SKM-1 treated with dmso at 0.1 percent for 144 hours (cell line): ENCODE measurements at regions not wholly inside any gene's neighbourhood (a gene's known extent, or its start where the extent isn't known, plus 50 kb on each side); places are given as distances from the start of the nearest gene placed in this dataset.
"Not testable (repeated sequence)": the region's sequence is repeated elsewhere in the genome, so short reads cannot be mapped to it uniquely, and the experiment has no call there.

Experiments used
- DNase-seq: peaks from one replicate; lab custom pipeline; 2025; ENCODE audit not compliant: unreplicated experiment; lab: John Stamatoyannopoulos, UW

GRCh38 chrX:7542587-7543380 lies 300.2 kb upstream of the VCX start:
- no peak for DNase-seq

- DNase-seq = no peak
These were observed 320.1 kb upstream of the VCX start for GRCh38 chrX:7522860-7523259.

DNA sequence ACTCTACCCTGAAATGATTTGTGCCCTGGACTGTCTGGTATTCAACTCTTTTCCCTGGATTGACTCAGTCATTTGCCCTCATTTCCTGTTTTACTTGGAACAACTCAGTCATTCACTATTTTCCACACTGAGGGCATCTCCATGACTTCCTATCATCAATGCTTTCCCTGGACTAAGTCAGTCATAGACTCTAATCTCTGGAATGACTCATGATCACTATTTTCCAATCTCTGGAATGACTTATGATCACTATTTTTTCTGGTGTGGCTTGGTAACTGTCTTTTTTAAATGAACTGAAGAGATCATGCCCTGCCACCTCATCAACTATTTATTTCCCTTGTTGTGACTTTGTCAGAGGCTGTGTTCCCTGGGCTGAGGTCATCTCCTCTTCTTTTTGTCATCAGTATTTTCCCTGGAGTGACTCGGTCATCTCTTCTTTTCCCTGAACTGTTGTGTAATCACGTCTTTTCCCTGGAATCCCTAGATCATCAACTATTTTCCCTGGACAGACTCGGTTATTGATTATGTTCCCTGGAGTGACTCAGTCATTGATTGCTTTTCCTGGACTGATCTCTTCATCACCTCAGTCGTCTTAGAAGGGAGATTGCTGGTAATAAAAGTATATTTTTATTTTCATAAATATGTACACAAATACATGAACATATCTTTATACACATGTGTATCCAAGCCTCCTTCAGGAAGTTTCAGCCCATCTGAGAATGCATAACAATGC lies 327.1 kb upstream of the VCX start:
- DNase-seq = no peak

DNA sequence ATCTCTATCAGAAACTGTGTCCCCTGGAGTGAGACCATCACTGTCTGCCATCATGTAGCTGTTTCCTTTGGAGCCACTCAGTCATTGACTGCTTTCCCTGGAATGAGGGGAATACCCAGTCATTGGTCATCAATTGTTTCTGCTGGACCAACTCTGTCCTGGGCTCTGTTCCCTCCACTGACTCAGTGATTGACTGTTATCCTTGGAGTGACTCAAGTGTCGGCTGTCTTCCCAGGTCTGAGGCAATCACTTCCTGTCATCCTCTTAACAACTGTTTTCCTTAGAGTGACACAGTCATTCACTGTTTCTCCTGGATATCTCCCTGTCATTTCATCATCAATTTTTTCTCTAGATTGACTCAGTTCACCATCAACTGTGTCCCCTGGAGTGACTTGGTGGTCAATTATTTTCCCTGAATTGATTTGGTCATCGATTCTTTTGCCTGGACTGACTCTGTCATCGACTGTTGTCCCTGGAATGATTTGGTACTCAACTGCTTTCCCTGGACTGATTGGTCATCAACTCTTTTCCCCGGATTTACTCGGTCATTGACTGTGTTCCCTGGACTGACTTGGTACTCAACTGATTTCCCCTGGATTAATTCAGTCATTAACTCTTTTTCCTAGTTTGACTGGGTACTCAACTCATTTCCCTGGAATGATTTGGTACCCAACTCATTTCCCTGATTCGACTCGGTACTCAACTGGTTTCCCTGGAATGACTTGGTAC lies 327.9 kb upstream of the VCX start:
- DNase-seq = no peak

DNA sequence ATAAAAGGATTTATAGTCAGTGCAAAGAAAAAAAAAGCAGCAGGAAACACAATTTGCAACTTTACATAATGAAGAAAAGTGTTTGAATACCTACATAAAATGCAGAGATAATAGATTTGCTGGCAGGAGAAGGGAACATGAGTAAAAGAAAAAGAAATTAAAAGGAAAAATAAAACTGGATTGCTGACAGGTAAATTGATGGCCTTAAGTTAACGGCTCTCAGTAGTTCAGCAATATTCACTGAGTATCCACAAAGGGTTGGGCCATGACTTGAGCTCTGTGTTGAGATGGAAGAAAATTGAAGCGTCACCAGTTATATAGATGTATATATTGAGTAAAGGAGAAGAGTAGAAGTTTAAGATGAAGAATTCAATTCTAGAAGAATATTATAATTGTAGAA lies 330.1 kb upstream of the VCX start:
- no peak for DNase-seq

DNA sequence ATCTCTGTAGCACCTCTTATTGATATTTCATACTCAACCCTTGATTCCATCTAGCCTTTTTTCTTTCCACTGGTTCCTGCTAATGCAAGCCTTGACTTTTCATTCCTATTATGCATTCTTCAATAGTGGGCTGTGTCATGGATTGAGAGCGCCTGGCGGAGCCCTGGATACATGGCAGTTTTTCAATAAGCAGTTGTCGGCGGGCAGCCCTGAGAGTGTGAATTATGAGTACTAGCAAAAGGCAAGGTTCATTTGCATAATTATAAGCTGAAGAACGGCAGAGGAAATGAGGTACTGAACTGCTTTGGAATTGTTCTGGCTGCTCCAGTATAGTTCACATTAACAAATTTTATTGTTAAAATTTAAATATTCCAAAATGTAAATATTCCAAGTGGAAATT lies 339.7 kb upstream of the VCX start:
- no peak for DNase-seq

- no peak for DNase-seq
These were observed 342.6 kb upstream of the VCX start for GRCh38 chrX:7500386-7500785.

DNA sequence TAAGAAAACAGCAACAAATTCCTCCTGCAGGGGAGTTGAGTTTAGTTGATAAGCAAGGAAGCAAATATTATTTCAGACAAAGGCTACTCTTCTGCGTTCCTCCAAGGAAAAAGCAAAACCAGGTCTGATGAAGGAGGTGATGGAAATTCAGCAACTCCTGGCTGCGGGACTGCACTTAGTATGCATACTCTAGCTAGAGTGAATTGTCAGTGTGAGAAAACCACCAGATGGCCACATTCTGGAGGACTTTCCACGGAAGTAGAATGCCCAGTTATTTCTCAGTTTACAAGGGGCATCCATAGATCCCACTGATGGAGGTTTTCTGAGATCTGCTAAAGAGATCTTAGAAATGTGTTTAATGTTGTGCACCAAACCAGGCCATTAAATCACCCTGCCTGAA lies 338.6 kb upstream of the PUDP start:
- DNase-seq = no peak

GRCh38 chrX:7485061-7485460 lies 337.1 kb upstream of the PUDP start:
- no peak for DNase-seq

DNA sequence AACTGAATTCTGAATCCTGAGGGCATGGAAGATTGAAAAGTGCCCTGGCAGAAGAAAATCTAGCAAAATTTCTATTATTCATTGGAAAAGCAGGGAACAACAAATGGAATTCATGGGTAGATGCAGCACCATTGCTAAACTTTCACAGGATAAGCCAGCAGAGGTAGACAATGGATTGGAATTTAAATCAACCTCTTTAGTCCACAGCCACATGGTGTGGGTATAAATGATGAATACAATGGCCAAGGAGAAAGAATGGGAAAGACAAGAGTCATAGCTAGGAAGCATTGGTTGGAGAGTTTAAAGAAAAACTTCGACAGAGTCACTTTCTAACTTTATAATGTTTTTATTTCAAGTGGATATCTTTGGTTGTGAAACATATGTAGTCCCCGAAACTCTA lies 332.8 kb upstream of the PUDP start:
- no peak for DNase-seq

- DNase-seq = no peak
These were observed 314.2 kb upstream of the PUDP start for GRCh38 chrX:7462110-7462509.

DNA sequence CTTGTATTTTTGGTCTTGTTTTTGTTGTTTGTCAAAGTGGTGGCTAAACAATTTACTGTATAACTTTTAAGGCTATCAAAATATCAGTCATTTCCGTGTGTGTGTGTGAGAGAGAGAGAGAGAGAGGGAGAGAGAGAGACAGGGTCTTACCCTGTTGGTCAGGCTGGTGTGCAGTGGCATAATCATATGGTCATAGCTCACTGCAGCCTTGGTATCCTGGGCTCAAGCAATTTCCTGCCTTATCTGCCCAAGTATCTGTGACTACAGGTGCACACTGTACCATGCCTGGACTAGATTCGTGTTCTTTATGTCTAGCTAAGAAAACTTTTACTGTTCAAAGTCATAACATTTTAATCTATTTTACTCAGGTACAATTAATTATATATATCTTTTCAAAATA lies 313.1 kb upstream of the PUDP start:
- not testable (repeated sequence) for DNase-seq

- peak; percentile 8 for DNase-seq
These were observed 300.0 kb upstream of the PUDP start for GRCh38 chrX:7447801-7448499.

DNA sequence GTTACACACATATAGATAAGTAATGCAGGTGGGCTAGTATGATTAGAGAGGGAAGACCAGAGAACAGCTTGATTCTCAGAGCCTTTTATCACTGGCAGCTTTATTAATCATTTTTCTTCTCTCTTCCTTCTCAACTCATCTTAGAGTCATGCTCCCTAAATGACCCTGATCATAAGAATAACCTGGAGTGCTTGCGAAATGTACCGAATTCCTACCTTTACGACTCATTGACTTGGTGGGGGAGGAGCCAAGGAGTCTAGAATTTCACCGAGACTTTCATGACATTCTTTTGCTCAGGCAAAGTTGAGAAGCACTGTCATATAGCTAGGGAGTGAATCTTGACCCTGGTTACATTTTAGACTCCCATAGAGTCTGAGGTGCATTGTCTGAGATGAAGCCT lies 298.9 kb upstream of the PUDP start:
- no peak for DNase-seq

GRCh38 chrX:7444967-7445366 lies 297.0 kb upstream of the PUDP start:
- no peak for DNase-seq

DNA sequence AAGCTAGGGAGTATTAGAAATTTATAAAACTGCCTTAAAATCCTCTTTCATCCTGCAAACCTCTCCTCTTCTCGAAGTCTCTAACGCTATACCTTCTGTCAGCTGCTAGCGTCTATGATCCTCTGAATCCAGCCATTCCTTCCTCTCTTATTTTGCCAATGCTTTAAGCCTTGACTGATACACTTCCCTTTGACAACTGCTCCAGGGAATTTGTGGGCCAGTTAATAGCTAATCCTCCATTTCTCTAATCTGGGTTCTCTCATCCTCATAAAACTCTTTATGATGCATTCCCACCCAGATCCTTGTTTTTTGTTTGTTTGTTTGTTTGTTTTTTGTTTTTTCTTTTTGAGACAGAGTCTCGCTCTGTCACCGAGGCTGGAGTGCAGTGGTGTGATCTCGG lies 293.6 kb upstream of the PUDP start:
- DNase-seq = no peak

- DNase-seq = no peak
These were observed 287.9 kb upstream of the PUDP start for GRCh38 chrX:7435822-7436221.

DNA sequence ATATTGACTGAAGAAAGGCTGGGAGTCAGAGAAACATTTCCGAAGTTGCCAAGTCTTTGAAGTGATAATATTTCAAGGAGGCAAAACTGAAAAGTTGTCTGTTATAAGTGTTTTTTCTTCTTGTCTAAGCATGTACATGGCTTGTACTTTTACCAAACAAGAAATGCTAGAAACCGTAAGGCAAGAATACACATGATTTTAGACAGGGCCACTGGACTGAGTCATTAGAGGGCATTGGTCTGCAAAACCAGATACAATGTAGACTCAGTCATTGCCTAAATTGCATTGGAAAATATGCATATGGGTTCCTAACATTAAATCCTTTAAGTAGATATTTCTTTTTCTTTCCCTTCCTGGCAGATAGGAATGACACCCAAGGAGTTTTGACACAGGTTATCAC lies 284.9 kb upstream of the PUDP start:
- DNase-seq = no peak

GRCh38 chrX:7420717-7421116 lies 272.8 kb upstream of the PUDP start:
- no peak for DNase-seq

DNA sequence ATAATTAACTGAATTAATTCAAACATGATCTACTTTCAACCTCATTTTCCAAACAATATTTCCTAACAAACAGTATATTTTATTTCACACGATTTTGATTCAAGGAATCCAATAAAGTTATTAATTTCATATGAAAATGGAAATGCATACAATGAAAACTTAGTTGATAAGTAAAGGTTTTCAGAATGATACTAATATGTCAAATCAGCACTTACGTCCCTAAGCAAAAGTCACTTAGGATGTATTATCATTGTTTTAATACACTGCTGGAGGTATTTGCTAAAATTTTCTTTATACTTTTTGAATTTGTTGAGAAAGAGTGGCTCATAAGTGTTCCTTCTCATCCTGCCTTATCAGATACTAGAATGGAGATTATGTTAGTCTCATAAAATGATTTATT lies 266.8 kb upstream of the PUDP start:
- no peak for DNase-seq

DNA sequence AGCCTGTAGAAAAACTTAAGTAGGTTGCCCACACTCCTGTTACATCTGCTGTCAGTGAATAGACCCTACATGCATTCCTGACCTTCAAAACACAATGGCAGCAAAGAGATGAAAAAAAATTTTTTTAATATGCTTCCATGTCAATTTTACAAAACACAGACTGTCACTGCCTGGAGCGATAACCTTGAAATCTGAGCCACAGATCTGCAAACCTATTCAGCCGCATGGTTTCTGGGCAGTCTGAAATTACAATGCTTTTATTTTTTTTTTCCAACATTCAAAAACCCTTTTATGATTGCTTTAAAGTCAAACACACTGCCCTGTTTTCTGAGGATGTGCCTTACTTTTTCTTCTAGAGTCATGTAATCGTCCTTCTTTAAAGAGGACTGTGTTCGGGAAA lies 264.9 kb upstream of the PUDP start:
- DNase-seq = no peak
